BLaER1 (cell line): ENCODE measurements at regions not wholly inside any gene's neighbourhood (a gene's known extent, or its start where the extent isn't known, plus 50 kb on each side); places are given as distances from the start of the nearest gene placed in this dataset.

Source experiments
- H3K27ac ChIP-seq: shearing (Covaris generic); formaldehyde crosslinking; 2 replicates; pipeline ENCODE4 v1.8.1; 2022
- H3K27me3 ChIP-seq: shearing (Covaris generic); formaldehyde crosslinking; 2 replicates; pipeline ENCODE4 v1.8.1; 2022
- H3K36me3 ChIP-seq: shearing (Covaris generic); formaldehyde crosslinking; 2 replicates; pipeline ENCODE4 v1.8.1; 2022
- H3K4me1 ChIP-seq: shearing (Covaris generic); formaldehyde crosslinking; 2 replicates; pipeline ENCODE4 v1.8.1; 2022
- H3K4me2 ChIP-seq: shearing (Covaris generic); formaldehyde crosslinking; 2 replicates; pipeline ENCODE4 v1.8.1; 2022
- H3K4me3 ChIP-seq: shearing (Covaris generic); formaldehyde crosslinking; 2 replicates; pipeline ENCODE4 v1.8.1; 2022
- H3K9ac ChIP-seq: shearing (Covaris generic); formaldehyde crosslinking; 2 replicates; pipeline ENCODE4 v1.8.1; 2022
- H3K9me3 ChIP-seq: shearing (Covaris generic); formaldehyde crosslinking; 2 replicates; pipeline ENCODE4 v1.8.1; 2022
- H4K20me1 ChIP-seq: shearing (Covaris generic); formaldehyde crosslinking; 2 replicates; pipeline ENCODE4 v1.8.1; 2022
- Cebpa-rat ChIP-seq: shearing (Covaris generic); IDR thresholded peaks from 2 replicates; pipeline ENCODE4 v1.8.1; 2022

DNA sequence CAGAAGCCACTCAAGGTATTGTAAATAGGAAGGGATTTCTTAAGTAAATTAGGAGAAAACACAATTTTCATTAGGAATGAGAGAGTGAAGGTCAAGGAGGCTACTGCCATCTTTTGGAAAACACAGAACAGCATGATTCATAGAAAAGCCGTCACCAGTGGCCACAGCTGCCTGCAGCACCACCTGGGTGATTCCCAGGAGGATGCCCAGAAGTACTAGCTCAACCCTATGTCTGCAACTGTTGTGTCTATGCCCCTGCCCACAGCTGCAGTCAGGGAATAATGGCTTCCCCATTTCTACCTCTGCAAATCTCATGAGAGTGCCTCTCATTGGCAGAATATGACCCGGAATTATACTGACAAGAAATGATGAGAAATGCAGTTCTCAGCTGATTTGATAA is 300.0 kb downstream of the IGSF11 start:
- H3K9me3 ChIP-seq = no peaks in the 10 kb centered on the region
- H3K4me1 ChIP-seq = peaks cover 21% of the 10 kb centered on the region
- H4K20me1 ChIP-seq = no peaks in the 10 kb centered on the region
- H3K36me3 ChIP-seq = no peaks in the 10 kb centered on the region
- H3K4me2 ChIP-seq = peak overlapping the region; percentile 49
- no peaks in the 10 kb centered on the region for H3K27me3 ChIP-seq
- no peak overlapping the region for H3K9ac ChIP-seq
- TF ChIP-seq Cebpa-rat = no peak
- no peak overlapping the region for H3K4me3 ChIP-seq
- no peak overlapping the region for H3K27ac ChIP-seq

GRCh38 chr3:118736107-118736506 is 298.5 kb downstream of the IGSF11 start:
- Histone ChIP-seq H3K36me3 (no peaks in the 10 kb centered on the region), H3K9ac (no peak overlapping the region), H3K27ac (no peak overlapping the region), H3K4me1 (peaks cover 21% of the 10 kb centered on the region), H3K4me3 (no peak overlapping the region), H3K27me3 (no peaks in the 10 kb centered on the region), H3K9me3 (peaks cover 6% of the 10 kb centered on the region), H3K4me2 (no peak overlapping the region), H4K20me1 (no peaks in the 10 kb centered on the region)
- TF ChIP-seq Cebpa-rat = no peak

- no peak overlapping the region for H3K27ac ChIP-seq
- no peak overlapping the region for H3K9ac ChIP-seq
- no peak overlapping the region for H3K4me3 ChIP-seq
- no peaks in the 10 kb centered on the region for H3K27me3 ChIP-seq
- H3K4me2 ChIP-seq = no peak overlapping the region
- H4K20me1 ChIP-seq = no peaks in the 10 kb centered on the region
- H3K4me1 ChIP-seq = no peaks in the 10 kb centered on the region
- TF ChIP-seq Cebpa-rat = no peak
- H3K36me3 ChIP-seq = no peaks in the 10 kb centered on the region
- H3K9me3 ChIP-seq = peaks cover 10% of the 10 kb centered on the region
These were observed 293.8 kb downstream of the IGSF11 start for GRCh38 chr3:118740722-118741290.

DNA sequence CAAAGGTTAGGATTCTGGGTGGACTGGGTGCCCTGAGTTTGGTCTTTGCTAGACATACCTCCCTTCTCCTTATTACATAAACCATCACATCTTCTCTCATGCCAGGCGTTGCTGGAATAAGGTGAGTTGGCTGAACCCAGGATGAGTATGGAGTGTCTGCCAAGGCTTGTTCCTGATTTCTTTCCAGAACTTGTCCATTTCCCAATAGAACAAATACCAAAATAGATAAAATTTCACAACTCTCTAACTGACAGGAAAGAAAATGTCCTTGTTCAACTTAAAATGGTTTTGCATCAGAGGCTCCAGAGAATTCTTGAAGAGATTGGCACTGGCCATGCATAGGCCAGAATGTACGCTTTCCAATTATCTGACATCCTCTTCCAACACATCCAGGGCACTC is 291.9 kb downstream of the IGSF11 start:
- no peaks in the 10 kb centered on the region for H3K4me1 ChIP-seq
- no peak overlapping the region for H3K4me3 ChIP-seq
- no peaks in the 10 kb centered on the region for H3K27me3 ChIP-seq
- H3K27ac ChIP-seq = no peak overlapping the region
- H3K4me2 ChIP-seq = no peak overlapping the region
- no peaks in the 10 kb centered on the region for H3K36me3 ChIP-seq
- no peak overlapping the region for H3K9ac ChIP-seq
- peaks cover 14% of the 10 kb centered on the region for H3K9me3 ChIP-seq
- no peaks in the 10 kb centered on the region for H4K20me1 ChIP-seq
- no peak for TF ChIP-seq Cebpa-rat

- Histone ChIP-seq H3K36me3 (no peaks in the 10 kb centered on the region), H3K9me3 (peaks cover 14% of the 10 kb centered on the region), H3K9ac (no peak overlapping the region), H3K4me2 (no peak overlapping the region), H4K20me1 (no peaks in the 10 kb centered on the region), H3K27ac (no peak overlapping the region), H3K4me3 (no peak overlapping the region), H3K4me1 (no peaks in the 10 kb centered on the region), H3K27me3 (no peaks in the 10 kb centered on the region)
- TF ChIP-seq Cebpa-rat = no peak
These were observed 290.5 kb downstream of the IGSF11 start for GRCh38 chr3:118744186-118744585.

DNA sequence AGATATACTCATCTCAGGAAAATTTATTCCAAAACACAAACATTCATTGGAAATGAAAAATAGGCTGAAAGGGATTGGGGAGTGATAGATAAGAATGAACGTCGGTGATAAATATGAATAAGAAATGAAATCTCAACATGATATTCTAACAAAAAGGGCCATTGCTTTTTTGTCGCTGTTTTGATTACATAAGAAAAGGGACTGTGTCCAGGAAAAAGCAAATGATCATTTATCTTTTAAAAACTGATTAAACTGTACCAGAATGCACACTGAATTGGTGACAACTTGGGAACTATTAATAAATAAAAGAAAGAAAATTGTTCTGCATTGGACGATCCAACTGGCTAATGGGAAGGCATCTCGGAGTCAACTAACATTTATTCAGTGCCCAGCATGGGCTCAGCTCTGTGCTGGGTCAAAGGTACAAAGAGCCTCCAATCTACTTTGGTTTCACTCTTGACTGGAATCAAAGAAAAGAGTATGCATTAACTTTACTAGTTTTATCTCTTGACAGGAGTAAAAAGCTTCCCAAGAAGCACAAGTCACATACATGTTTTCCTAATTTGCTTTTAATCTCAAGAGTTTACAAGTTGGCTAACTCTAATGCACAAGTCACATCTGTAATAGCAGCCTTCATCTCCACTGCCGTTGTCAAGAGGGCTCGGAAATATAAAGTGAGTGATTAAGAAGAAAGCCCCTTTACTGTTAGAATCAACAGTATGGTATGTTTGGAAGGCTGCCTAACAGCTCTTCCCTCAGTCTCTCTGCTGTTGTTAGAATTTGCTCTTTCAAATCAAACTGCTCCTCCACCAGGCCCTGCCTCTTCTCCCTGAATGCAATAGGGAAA is 280.0 kb downstream of the IGSF11 start:
- Histone ChIP-seq H3K36me3 (no peaks in the 10 kb centered on the region), H3K27ac (no peak overlapping the region), H3K9me3 (no peaks in the 10 kb centered on the region), H3K9ac (no peak overlapping the region), H4K20me1 (no peaks in the 10 kb centered on the region), H3K27me3 (no peaks in the 10 kb centered on the region), H3K4me2 (no peak overlapping the region), H3K4me1 (no peaks in the 10 kb centered on the region), H3K4me3 (no peak overlapping the region)
- no peak for TF ChIP-seq Cebpa-rat

GRCh38 chr3:118755253-118755801 is 279.3 kb downstream of the IGSF11 start:
- no peak overlapping the region for H3K4me2 ChIP-seq
- TF ChIP-seq Cebpa-rat = no peak
- H3K4me3 ChIP-seq = no peak overlapping the region
- H3K9ac ChIP-seq = no peak overlapping the region
- H3K36me3 ChIP-seq = no peaks in the 10 kb centered on the region
- H3K4me1 ChIP-seq = no peaks in the 10 kb centered on the region
- no peaks in the 10 kb centered on the region for H3K27me3 ChIP-seq
- H3K9me3 ChIP-seq = no peaks in the 10 kb centered on the region
- no peak overlapping the region for H3K27ac ChIP-seq
- H4K20me1 ChIP-seq = no peaks in the 10 kb centered on the region

- TF ChIP-seq Cebpa-rat = no peak
- no peak overlapping the region for H3K9ac ChIP-seq
- H3K27ac ChIP-seq = no peak overlapping the region
- H3K27me3 ChIP-seq = no peaks in the 10 kb centered on the region
- no peaks in the 10 kb centered on the region for H3K36me3 ChIP-seq
- H3K4me2 ChIP-seq = no peak overlapping the region
- H4K20me1 ChIP-seq = no peaks in the 10 kb centered on the region
- no peak overlapping the region for H3K4me3 ChIP-seq
- no peaks in the 10 kb centered on the region for H3K9me3 ChIP-seq
- no peaks in the 10 kb centered on the region for H3K4me1 ChIP-seq
These were observed 273.9 kb downstream of the IGSF11 start for GRCh38 chr3:118760585-118761290.

DNA sequence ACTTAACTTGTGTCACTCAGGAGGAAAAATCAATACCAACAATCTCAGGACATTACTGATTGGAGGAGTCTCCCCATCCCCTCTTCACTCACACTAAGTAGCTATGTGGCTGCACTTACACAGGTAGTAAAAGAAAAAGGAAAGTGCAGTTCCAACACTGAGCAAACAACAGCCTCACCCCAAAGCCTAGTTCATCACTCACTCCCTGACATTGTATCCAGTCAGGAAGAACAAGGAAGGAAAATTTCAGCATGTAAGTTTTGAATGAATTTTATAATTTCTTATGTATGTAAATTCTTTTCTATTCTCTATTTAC is 273.4 kb downstream of the IGSF11 start:
- H4K20me1 ChIP-seq = no peaks in the 10 kb centered on the region
- no peak overlapping the region for H3K4me3 ChIP-seq
- no peak overlapping the region for H3K4me2 ChIP-seq
- no peaks in the 10 kb centered on the region for H3K36me3 ChIP-seq
- TF ChIP-seq Cebpa-rat = no peak
- no peaks in the 10 kb centered on the region for H3K4me1 ChIP-seq
- no peaks in the 10 kb centered on the region for H3K9me3 ChIP-seq
- H3K27ac ChIP-seq = no peak overlapping the region
- no peaks in the 10 kb centered on the region for H3K27me3 ChIP-seq
- H3K9ac ChIP-seq = no peak overlapping the region
